Neural progenitor cell (in vitro differentiated cells): ENCODE measurements at regions not wholly inside any gene's neighbourhood (a gene's known extent, or its start where the extent isn't known, plus 50 kb on each side); places are given as distances from the start of the nearest gene placed in this dataset.

ENCODE experiments used
- DNase-seq: peaks from one replicate; pipeline ENCODE4 v3.0.0-alpha.2; 2016; ENCODE audit warnings: low spot score
- H2AFZ ChIP-seq: fragments of 200-600 bp; sonication (generic); replicated peaks from 2 replicates; pipeline ENCODE4 v1.6.1; 2016; ENCODE audit warnings: antibody characterized with exemption
- H3F3A ChIP-seq: fragments of 200-600 bp; sonication (generic); 2 replicates; pipeline ENCODE4 v1.6.1; 2016; ENCODE audit warnings: antibody characterized with exemption, low read depth
- H3K27ac ChIP-seq: fragments of 200-600 bp; sonication (generic); 2 replicates; pipeline ENCODE4 v1.5.1; 2016; ENCODE audit warnings: mild to moderate bottlenecking
- H3K27me3 ChIP-seq: fragments of 200-600 bp; sonication (generic); 2 replicates; pipeline ENCODE4 v1.6.1; 2016; ENCODE audit warnings: mild to moderate bottlenecking, moderate library complexity
- H3K36me3 ChIP-seq: fragments of 200-600 bp; sonication (generic); 2 replicates; pipeline ENCODE4 v1.5.1; 2016
- H3K4me1 ChIP-seq: fragments of 200-600 bp; sonication (generic); 2 replicates; pipeline ENCODE4 v1.6.1; 2016; ENCODE audit warnings: mixed run types
- H3K4me2 ChIP-seq: fragments of 200-600 bp; sonication (generic); 2 replicates; pipeline ENCODE4 v1.6.1; 2016
- H3K4me3 ChIP-seq: fragments of 200-600 bp; sonication (generic); 2 replicates; pipeline ENCODE4 v1.5.1; 2016
- H3K79me2 ChIP-seq: fragments of 200-600 bp; sonication (generic); 2 replicates; pipeline ENCODE4 v1.6.1; 2016; ENCODE audit warnings: low read depth
- H3K9ac ChIP-seq: fragments of 200-600 bp; sonication (generic); 2 replicates; pipeline ENCODE4 v1.6.1; 2016
- H3K9me3 ChIP-seq: fragments of 200-600 bp; sonication (generic); 2 replicates; pipeline ENCODE4 v1.5.1; 2016; ENCODE audit warnings: low read depth
- H4K20me1 ChIP-seq: fragments of 200-600 bp; sonication (generic); 2 replicates; pipeline ENCODE4 v1.6.1; 2016; ENCODE audit warnings: low read depth
- H3K27ac Mint-ChIP-seq: 3 replicates; pipeline ENCODE4 v1.8.0; 2021; ENCODE audit warnings: mixed read lengths
- H3K27me3 Mint-ChIP-seq: 2 replicates; pipeline ENCODE4 v1.8.0; 2022; ENCODE audit warnings: low read depth, mild to moderate bottlenecking, inconsistent platforms, moderate library complexity, mixed read lengths; ENCODE audit not compliant: insufficient read depth
- H3K36me3 Mint-ChIP-seq: 3 replicates; pipeline ENCODE4 v1.8.0; 2021; ENCODE audit warnings: mixed read lengths
- H3K4me1 Mint-ChIP-seq: 3 replicates; pipeline ENCODE4 v1.8.0; 2021; ENCODE audit warnings: mixed read lengths
- H3K4me3 Mint-ChIP-seq: 3 replicates; pipeline ENCODE4 v1.8.0; 2021; ENCODE audit warnings: mild to moderate bottlenecking, moderate library complexity, mixed read lengths
- H3K9me3 Mint-ChIP-seq: 3 replicates; pipeline ENCODE4 v1.8.0; 2020; ENCODE audit warnings: mixed read lengths
- EZH2 ChIP-seq: fragments of 200-600 bp; sonication (generic); IDR thresholded peaks from 2 replicates; pipeline ENCODE4 v1.6.1; 2017; ENCODE audit warnings: antibody characterized with exemption, mild to moderate bottlenecking, moderate library complexity
- EZH2phosphoT487 ChIP-seq: fragments of 200-600 bp; sonication (generic); IDR thresholded peaks from 2 replicates; pipeline ENCODE4 v1.6.1; 2017; ENCODE audit warnings: antibody characterized with exemption
- TF ChIP-seq, protein P1 (sequence below): fragments of 200-600 bp; sonication (generic); IDR thresholded peaks from 2 replicates; pipeline ENCODE4 v1.5.1; 2017; ENCODE audit warnings: antibody characterized with exemption, mild to moderate bottlenecking

DNA sequence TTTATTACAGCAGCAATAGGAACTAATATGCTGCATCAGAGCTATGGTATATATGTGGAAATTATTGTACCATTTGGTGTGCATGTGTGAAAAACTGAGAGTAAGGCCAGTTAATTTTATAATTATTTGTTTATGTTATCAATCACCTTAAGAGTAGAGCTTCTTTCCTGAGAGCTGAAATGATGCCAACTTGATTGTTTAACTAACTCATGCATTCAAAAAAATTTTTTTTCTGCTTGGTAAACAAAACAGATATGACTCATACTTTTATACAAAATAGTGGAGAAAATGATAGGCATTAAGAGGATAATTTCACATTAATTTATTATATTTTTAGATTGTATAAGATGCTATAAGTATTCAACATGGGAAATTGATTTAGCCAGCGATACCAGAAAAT is 622.7 kb downstream of the RAPGEF2 start:
- H3K4me3 ChIP-seq, result no peak overlapping the region
- H2AFZ ChIP-seq, result no peak overlapping the region
- no peaks in the 10 kb centered on the region for H4K20me1 ChIP-seq
- H3K9me3 Mint-ChIP-seq, result peaks cover 2% of the 10 kb centered on the region
- no peak for DNase-seq
- no peak overlapping the region for H3K27ac ChIP-seq
- H3K27me3 ChIP-seq, result no peaks in the 10 kb centered on the region
- H3K27me3 Mint-ChIP-seq, result no peaks in the 10 kb centered on the region
- H3K9me3 ChIP-seq, result no peaks in the 10 kb centered on the region
- TF ChIP-seq, protein P1, sequence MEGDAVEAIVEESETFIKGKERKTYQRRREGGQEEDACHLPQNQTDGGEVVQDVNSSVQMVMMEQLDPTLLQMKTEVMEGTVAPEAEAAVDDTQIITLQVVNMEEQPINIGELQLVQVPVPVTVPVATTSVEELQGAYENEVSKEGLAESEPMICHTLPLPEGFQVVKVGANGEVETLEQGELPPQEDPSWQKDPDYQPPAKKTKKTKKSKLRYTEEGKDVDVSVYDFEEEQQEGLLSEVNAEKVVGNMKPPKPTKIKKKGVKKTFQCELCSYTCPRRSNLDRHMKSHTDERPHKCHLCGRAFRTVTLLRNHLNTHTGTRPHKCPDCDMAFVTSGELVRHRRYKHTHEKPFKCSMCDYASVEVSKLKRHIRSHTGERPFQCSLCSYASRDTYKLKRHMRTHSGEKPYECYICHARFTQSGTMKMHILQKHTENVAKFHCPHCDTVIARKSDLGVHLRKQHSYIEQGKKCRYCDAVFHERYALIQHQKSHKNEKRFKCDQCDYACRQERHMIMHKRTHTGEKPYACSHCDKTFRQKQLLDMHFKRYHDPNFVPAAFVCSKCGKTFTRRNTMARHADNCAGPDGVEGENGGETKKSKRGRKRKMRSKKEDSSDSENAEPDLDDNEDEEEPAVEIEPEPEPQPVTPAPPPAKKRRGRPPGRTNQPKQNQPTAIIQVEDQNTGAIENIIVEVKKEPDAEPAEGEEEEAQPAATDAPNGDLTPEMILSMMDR, result no peak
- TF ChIP-seq EZH2 (no peak), EZH2phosphoT487 (no peak)
- no peaks in the 10 kb centered on the region for H3K4me1 ChIP-seq
- no peak overlapping the region for H3K4me3 Mint-ChIP-seq
- no peaks in the 10 kb centered on the region for H3K36me3 ChIP-seq
- peaks cover 4% of the 10 kb centered on the region for H3K4me1 Mint-ChIP-seq
- no peak overlapping the region for H3K27ac Mint-ChIP-seq
- no peaks in the 10 kb centered on the region for H3K79me2 ChIP-seq
- H3K4me2 ChIP-seq, result no peak overlapping the region
- no peaks in the 10 kb centered on the region for H3K36me3 Mint-ChIP-seq
- H3F3A ChIP-seq, result no peaks in the 10 kb centered on the region
- H3K9ac ChIP-seq, result no peak overlapping the region

- H3K27ac Mint-ChIP-seq, result peak overlapping the region; percentile 8
- TF ChIP-seq EZH2 (no peak), EZH2phosphoT487 (no peak)
- TF ChIP-seq, protein P1, result no peak
Measured at GRCh38 chr4:159735281-159736207, 632.7 kb downstream of the RAPGEF2 start.

DNA sequence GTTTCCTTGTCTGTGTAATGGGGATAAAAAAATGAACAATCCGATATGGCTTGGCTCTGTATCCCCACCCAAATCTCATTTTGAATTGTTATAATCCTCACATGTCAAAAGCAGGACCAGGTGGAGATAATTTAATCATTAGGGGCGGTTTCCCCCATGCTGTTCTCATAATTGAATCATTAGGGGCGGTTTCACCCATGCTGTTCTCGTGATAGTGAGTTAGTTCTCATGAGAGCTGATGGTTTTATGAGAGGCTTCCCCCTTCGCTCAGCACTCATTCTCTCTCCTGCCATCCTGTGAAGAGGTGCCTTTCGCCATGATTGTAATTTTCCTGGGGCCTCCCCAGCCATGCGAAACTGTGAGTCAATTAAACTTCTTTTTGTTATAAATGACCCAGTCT is 633.5 kb downstream of the RAPGEF2 start:
- H3K4me1 Mint-ChIP-seq, result peaks cover 5% of the 10 kb centered on the region
- H3K4me3 Mint-ChIP-seq, result no peak overlapping the region
- no peaks in the 10 kb centered on the region for H3K27me3 ChIP-seq
- peaks cover 6% of the 10 kb centered on the region for H3K36me3 Mint-ChIP-seq
- H3K9me3 ChIP-seq, result peaks cover 4% of the 10 kb centered on the region
- TF ChIP-seq EZH2 (no peak), EZH2phosphoT487 (peak; percentile 49)
- H3K27ac ChIP-seq, result no peak overlapping the region
- H3K4me3 ChIP-seq, result no peak overlapping the region
- peaks cover 10% of the 10 kb centered on the region for H3K4me1 ChIP-seq
- no peak overlapping the region for H3K27ac Mint-ChIP-seq
- H3K36me3 ChIP-seq, result no peaks in the 10 kb centered on the region
- H3K9ac ChIP-seq, result no peak overlapping the region
- peak overlapping the region; percentile 23 for H2AFZ ChIP-seq
- no peaks in the 10 kb centered on the region for H3K27me3 Mint-ChIP-seq
- peak; percentile 21 for DNase-seq
- no peaks in the 10 kb centered on the region for H3F3A ChIP-seq
- H3K9me3 Mint-ChIP-seq, result peaks cover 18% of the 10 kb centered on the region
- H4K20me1 ChIP-seq, result no peaks in the 10 kb centered on the region
- no peak overlapping the region for H3K4me2 ChIP-seq
- H3K79me2 ChIP-seq, result no peaks in the 10 kb centered on the region

More at GRCh38 chr4:159735281-159736207, 632.7 kb downstream of the RAPGEF2 start:
- H4K20me1 ChIP-seq, result no peaks in the 10 kb centered on the region
- H3K9me3 Mint-ChIP-seq, result peaks cover 12% of the 10 kb centered on the region
- H3K4me3 Mint-ChIP-seq, result no peak overlapping the region
- no peak overlapping the region for H3K9ac ChIP-seq
- H3K4me3 ChIP-seq, result no peak overlapping the region
- peaks cover 10% of the 10 kb centered on the region for H3K4me1 ChIP-seq
- H3K4me1 Mint-ChIP-seq, result peaks cover 5% of the 10 kb centered on the region
- peaks cover 4% of the 10 kb centered on the region for H3K9me3 ChIP-seq
- H3K27me3 Mint-ChIP-seq, result no peaks in the 10 kb centered on the region
- no peaks in the 10 kb centered on the region for H3K27me3 ChIP-seq
- H2AFZ ChIP-seq, result no peak overlapping the region
- H3K27ac ChIP-seq, result peak overlapping the region; percentile 20
- H3K4me2 ChIP-seq, result peak overlapping the region; percentile 42
- H3F3A ChIP-seq, result no peaks in the 10 kb centered on the region
- DNase-seq, result no peak
- no peaks in the 10 kb centered on the region for H3K36me3 ChIP-seq
- H3K36me3 Mint-ChIP-seq, result no peaks in the 10 kb centered on the region
- H3K79me2 ChIP-seq, result no peaks in the 10 kb centered on the region

DNA sequence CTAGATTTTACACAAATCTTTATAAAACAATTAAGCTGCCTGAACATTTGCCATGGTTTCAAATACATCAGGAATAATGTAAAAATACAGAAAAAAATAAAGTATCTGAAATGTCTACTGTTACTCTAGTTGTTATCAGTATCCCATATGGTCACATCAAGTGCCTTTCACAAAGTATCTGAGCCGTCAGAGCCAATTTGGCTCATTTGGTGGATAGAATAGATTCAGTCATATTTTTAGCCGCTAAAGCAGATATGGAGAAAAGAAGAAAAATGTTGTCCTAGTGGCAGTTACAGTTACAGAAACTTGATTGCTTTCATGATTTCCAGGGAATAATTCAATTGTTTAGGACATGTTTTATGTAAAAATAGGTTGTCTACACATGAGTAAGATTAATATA is 641.1 kb downstream of the RAPGEF2 start:
- Mint-ChIP-seq H3K27ac (no peak overlapping the region), H3K4me3 (no peak overlapping the region), H3K27me3 (peaks cover 2% of the 10 kb centered on the region), H3K4me1 (peaks cover 11% of the 10 kb centered on the region), H3K9me3 (peaks cover 27% of the 10 kb centered on the region), H3K36me3 (peaks cover 7% of the 10 kb centered on the region)
- Histone ChIP-seq H3K79me2 (no peaks in the 10 kb centered on the region), H3K27ac (no peak overlapping the region), H3F3A (no peaks in the 10 kb centered on the region), H3K9ac (no peak overlapping the region), H4K20me1 (no peaks in the 10 kb centered on the region), H3K4me3 (no peak overlapping the region), H2AFZ (no peak overlapping the region), H3K36me3 (no peaks in the 10 kb centered on the region), H3K9me3 (no peaks in the 10 kb centered on the region), H3K27me3 (no peaks in the 10 kb centered on the region), H3K4me2 (no peak overlapping the region), H3K4me1 (peaks cover 6% of the 10 kb centered on the region)
- no peak for DNase-seq
- TF ChIP-seq EZH2phosphoT487 (no peak), EZH2 (no peak)
- TF ChIP-seq, protein P1, result no peak
